ENCODE measurements at regions not wholly inside any gene's neighbourhood (a gene's known extent, or its start where the extent isn't known, plus 50 kb on each side); places are given as distances from the start of the nearest gene placed in this dataset.

DNA sequence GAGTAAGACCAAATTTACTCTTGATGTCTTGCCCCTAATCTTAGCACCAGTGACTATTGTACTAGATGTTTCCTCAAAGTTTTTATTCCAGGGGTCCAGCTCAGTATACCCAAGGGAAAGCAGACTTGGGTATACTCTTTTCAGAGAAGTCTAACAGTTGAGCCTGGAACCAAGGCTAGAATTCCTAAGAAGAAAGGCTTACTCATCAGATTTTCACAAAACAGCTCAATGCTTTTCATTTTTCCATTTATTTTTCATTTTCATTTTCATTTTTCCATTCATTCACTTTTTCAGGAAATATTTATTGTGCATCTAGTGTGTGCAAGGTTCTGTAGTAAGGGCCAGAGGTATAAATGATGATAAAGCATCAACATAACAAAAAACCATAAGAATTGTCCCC lies 143.2 kb downstream of the PHLDA1 start:
- no peak for TF ChIP-seq TSC22D2 (CRISPR knock-in tag; IDR thresholded peaks at IDR 0.05; ENCODE audit: borderline replicate concordance)
- TF ChIP-seq, protein P1, sequence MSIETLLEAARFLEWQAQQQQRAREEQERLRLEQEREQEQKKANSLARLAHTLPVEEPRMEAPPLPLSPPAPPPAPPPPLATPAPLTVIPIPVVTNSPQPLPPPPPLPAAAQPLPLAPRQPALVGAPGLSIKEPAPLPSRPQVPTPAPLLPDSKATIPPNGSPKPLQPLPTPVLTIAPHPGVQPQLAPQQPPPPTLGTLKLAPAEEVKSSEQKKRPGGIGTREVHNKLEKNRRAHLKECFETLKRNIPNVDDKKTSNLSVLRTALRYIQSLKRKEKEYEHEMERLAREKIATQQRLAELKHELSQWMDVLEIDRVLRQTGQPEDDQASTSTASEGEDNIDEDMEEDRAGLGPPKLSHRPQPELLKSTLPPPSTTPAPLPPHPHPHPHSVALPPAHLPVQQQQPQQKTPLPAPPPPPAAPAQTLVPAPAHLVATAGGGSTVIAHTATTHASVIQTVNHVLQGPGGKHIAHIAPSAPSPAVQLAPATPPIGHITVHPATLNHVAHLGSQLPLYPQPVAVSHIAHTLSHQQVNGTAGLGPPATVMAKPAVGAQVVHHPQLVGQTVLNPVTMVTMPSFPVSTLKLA (IDR thresholded peaks at IDR 0.05): no peak
